ENCODE measurements at regions not wholly inside any gene's neighbourhood (a gene's known extent, or its start where the extent isn't known, plus 50 kb on each side); places are given as distances from the start of the nearest gene placed in this dataset.

GRCh38 chr5:167750586-167750985, 540.9 kb upstream of the WWC1 start:
- TF ChIP-seq CTCF (IDR thresholded peaks at IDR 0.05; ENCODE audit: poor library complexity): no peak
- no peak for TF ChIP-seq EZH2phosphoT487 (IDR thresholded peaks at IDR 0.05; ENCODE audit: low read depth, severe bottlenecking, unreplicated experiment)
- no peak for TF ChIP-seq EZH2 (IDR thresholded peaks at IDR 0.05; ENCODE audit: borderline replicate concordance)

Measured in hepatocyte (in vitro differentiated cells).